NOMO-1 (cell line): ENCODE measurements at regions not wholly inside any gene's neighbourhood (a gene's known extent, or its start where the extent isn't known, plus 50 kb on each side); places are given as distances from the start of the nearest gene placed in this dataset.

Source experiments
- DNase-seq, 2 experiments: peaks; one replicate each; lab custom pipeline; 2025; ENCODE audit not compliant: unreplicated experiment in 2 of 2; lab: John Stamatoyannopoulos, UW

- no peak for DNase-seq
These were observed 620.7 kb upstream of the ALCAM start for GRCh38 chr3:104746056-104746455.

GRCh38 chr3:104750581-104750980 lies 616.1 kb upstream of the ALCAM start:
- no peak for DNase-seq

GRCh38 chr3:104755791-104756190 lies 610.9 kb upstream of the ALCAM start:
- DNase-seq = no peak

GRCh38 chr3:104763007-104763406 lies 603.7 kb upstream of the ALCAM start:
- no peak for DNase-seq

- DNase-seq = no peak
These were observed 602.2 kb upstream of the ALCAM start for GRCh38 chr3:104764496-104764895.

- no peak for DNase-seq
These were observed 597.8 kb upstream of the ALCAM start for GRCh38 chr3:104768886-104769285.

GRCh38 chr3:104779324-104779723 lies 587.4 kb upstream of the ALCAM start:
- DNase-seq = no peak

GRCh38 chr3:104781112-104781511 lies 585.6 kb upstream of the ALCAM start:
- no peak for DNase-seq

GRCh38 chr3:104785947-104786346 lies 580.8 kb upstream of the ALCAM start:
- no peak for DNase-seq

- DNase-seq = no peak
These were observed 579.4 kb upstream of the ALCAM start for GRCh38 chr3:104787306-104787705.

GRCh38 chr3:104788807-104789206 lies 577.9 kb upstream of the ALCAM start:
- DNase-seq = no peak

- DNase-seq = no peak
These were observed 575.4 kb upstream of the ALCAM start for GRCh38 chr3:104791331-104791730.

- no peak for DNase-seq
These were observed 570.2 kb upstream of the ALCAM start for GRCh38 chr3:104796556-104796955.

- DNase-seq = no peak
These were observed 561.7 kb upstream of the ALCAM start for GRCh38 chr3:104805042-104805441.

- no peak for DNase-seq
These were observed 561.2 kb upstream of the ALCAM start for GRCh38 chr3:104805508-104805907.

GRCh38 chr3:104810896-104811295 lies 555.8 kb upstream of the ALCAM start:
- no peak for DNase-seq

GRCh38 chr3:104816008-104816407 lies 550.7 kb upstream of the ALCAM start:
- DNase-seq = no peak

GRCh38 chr3:104816716-104817115 lies 550.0 kb upstream of the ALCAM start:
- DNase-seq = no peak

GRCh38 chr3:104819333-104819732 lies 547.4 kb upstream of the ALCAM start:
- no peak for DNase-seq

GRCh38 chr3:104820959-104821358 lies 545.8 kb upstream of the ALCAM start:
- DNase-seq = no peak

- no peak for DNase-seq
These were observed 541.6 kb upstream of the ALCAM start for GRCh38 chr3:104825116-104825515.

- DNase-seq = no peak
These were observed 535.6 kb upstream of the ALCAM start for GRCh38 chr3:104831071-104831470.

- no peak for DNase-seq
These were observed 534.2 kb upstream of the ALCAM start for GRCh38 chr3:104832530-104832929.

- no peak for DNase-seq
These were observed 531.3 kb upstream of the ALCAM start for GRCh38 chr3:104835376-104835775.
